Liver (tissue), 3 donors: ENCODE measurements at regions not wholly inside any gene's neighbourhood (a gene's known extent, or its start where the extent isn't known, plus 50 kb on each side); places are given as distances from the start of the nearest gene placed in this dataset.

ENCODE experiments used
- CTCF ChIP-seq: fragments of 150-350 bp; IDR thresholded peaks from 2 replicates; pipeline ENCODE4 v1.5.1; 2017; ENCODE audit warnings: improper control_type of control experiment, low read depth, low read length; ENCODE audit not compliant: missing input control
- GABPA ChIP-seq, 2 donors: IDR thresholded peaks in 1 of 2; conservative IDR thresholded peaks in 1 of 2; 2 replicates each; pipeline ENCODE4 v1.6.1; 2016; ENCODE audit warnings: antibody characterized with exemption in 2 of 2, mild to moderate bottlenecking in 1 of 2, moderate library complexity in 1 of 2
- HNF4G ChIP-seq: IDR thresholded peaks from 2 replicates; pipeline ENCODE4 v1.6.1; 2016; ENCODE audit warnings: antibody characterized with exemption
- donor health status: healthy.
- donor health status: healthy.

DNA sequence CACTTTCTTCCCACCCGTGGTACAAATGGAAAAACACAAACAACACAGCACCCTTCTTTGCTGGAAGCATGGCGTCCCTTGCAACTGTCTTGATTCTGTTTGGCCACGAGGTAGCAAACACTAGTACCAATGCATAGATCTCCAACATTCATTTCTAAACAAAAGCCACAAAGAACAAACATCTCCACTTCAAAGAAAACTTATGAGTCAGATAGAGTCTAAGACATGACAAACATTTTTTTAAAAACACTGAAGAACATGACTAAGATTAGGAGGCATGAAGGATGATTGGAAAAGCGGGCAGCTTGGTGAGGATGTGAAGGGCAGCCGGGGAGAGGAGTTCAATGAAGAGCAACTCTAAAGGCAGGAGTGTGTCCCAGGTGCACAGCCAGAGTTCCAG is 197.6 kb upstream of the FAM9B start:
- no peak for TF ChIP-seq CTCF
- no peak for TF ChIP-seq HNF4G
- TF ChIP-seq GABPA (IDR thresholded peaks at IDR 0.05 in 1 of 2, conservative IDR thresholded peaks at IDR 0.05 in 1 of 2): no peak
